ENCODE measurements at regions not wholly inside any gene's neighbourhood (a gene's known extent, or its start where the extent isn't known, plus 50 kb on each side); places are given as distances from the start of the nearest gene placed in this dataset.

GRCh38 chr7:51368334-51368733, 51.7 kb upstream of the COBL start:
- TF ChIP-seq GATA3 (IDR thresholded peaks at IDR 0.05; ENCODE audit: low read depth, low read length) (no peak), GATA2 (IDR thresholded peaks at IDR 0.05; ENCODE audit: low read depth, low read length) (peak; percentile 35; the same call in 1 of the 2 replicates)

GRCh38 chr7:51367614-51367968, 51.0 kb upstream of the COBL start:
- TF ChIP-seq GATA3 (IDR thresholded peaks at IDR 0.05; ENCODE audit: low read depth, low read length) (no peak), GATA2 (IDR thresholded peaks at IDR 0.05; ENCODE audit: low read depth, low read length) (no peak)

- TF ChIP-seq GATA2 (IDR thresholded peaks at IDR 0.05; ENCODE audit: low read depth, low read length) (no peak), GATA3 (IDR thresholded peaks at IDR 0.05; ENCODE audit: low read depth, low read length) (no peak)
These were observed 50.5 kb upstream of the COBL start for GRCh38 chr7:51366930-51367613.
